Activated CD4-positive, alpha-beta T cell treated with anti-CD3 and anti-CD28 coated beads for 36 hours (primary cell): ENCODE measurements at regions not wholly inside any gene's neighbourhood (a gene's known extent, or its start where the extent isn't known, plus 50 kb on each side); places are given as distances from the start of the nearest gene placed in this dataset.

ENCODE experiments used
- ATAC-seq: fragments of 200-7000 bp; cut with Tn5 transposase; one replicate; pipeline ENCODE4 v1.10.0; 2021; ENCODE audit warnings: mild to moderate bottlenecking, moderate library complexity
- CTCF ChIA-PET: fragments of 350-600 bp; sonication (Branson Sonifier 250); formaldehyde crosslinking; loops from one replicate; lab custom pipeline; 2021; ENCODE audit warnings: antibody characterized with exemption; lab: Charles Lee
- POLR2A ChIA-PET: fragments of 350-600 bp; sonication (Branson Sonifier 250); formaldehyde crosslinking; loops from one replicate; lab custom pipeline; 2021; ENCODE audit warnings: antibody characterized with exemption, inconsistent platforms; lab: Charles Lee
- DNase-seq: peaks from one replicate; pipeline ENCODE4 v3.0.0-alpha.2; 2020
- H3K27ac Mint-ChIP-seq: one replicate; pipeline ENCODE4 v1.8.0; 2021; ENCODE audit warnings: mixed read lengths
- H3K27me3 Mint-ChIP-seq: one replicate; pipeline ENCODE4 v1.8.0; 2021; ENCODE audit warnings: mixed read lengths
- H3K36me3 Mint-ChIP-seq: one replicate; pipeline ENCODE4 v1.8.0; 2021; ENCODE audit warnings: low read depth, mixed read lengths
- H3K4me1 Mint-ChIP-seq: one replicate; pipeline ENCODE4 v1.8.0; 2021; ENCODE audit warnings: mixed read lengths
- H3K4me3 Mint-ChIP-seq: one replicate; pipeline ENCODE4 v1.8.0; 2021; ENCODE audit warnings: mild to moderate bottlenecking, moderate library complexity, mixed read lengths
- H3K9me3 Mint-ChIP-seq: one replicate; pipeline ENCODE4 v1.8.0; 2021; ENCODE audit warnings: low read depth, mixed read lengths
- intact Hi-C, 2 experiments: fragments of 100-400 bp; cut with DNase I in 1 of 2; cut with micrococcal nuclease in 1 of 2; formaldehyde crosslinking; loops; one replicate each; pipeline versions ENCODE4 v1.14.2 to v1.15.1; 2022 to 2024; cut with DNase I, micrococcal nuclease

DNA sequence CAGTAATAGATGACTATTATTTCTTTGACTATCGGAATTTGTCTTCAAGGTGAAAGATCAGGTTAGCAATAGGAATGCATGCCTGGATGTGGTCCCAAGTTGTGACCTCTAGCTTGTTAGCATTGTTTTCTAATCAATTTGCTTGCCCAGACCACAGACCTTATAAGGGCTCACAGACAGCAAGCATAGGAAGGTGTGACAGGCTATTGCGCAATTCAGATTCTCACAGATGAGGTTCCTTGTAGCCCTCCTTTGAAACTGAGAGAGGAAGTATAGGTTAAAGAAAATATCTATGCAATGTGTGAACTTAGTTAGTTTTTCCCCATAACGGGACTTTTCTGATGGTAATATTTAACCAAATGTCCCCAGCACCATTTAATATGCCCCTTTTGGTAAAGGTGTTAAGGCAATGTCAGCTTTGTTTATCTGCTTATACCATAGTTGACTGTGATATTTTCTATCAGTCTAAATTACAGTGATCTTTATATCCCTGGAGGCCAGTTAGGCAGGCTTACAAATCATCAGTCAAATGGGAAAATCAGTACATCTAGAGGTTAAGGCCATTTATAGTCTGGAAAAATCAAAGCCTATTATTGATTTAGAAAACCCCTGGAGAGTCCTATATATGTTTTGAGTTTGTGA, 168.1 kb upstream of the MBNL1 start:
- Mint-ChIP-seq H3K27ac (no peak overlapping the region), H3K36me3 (no peaks in the 10 kb centered on the region), H3K4me1 (peaks cover 3% of the 10 kb centered on the region), H3K4me3 (no peak overlapping the region), H3K9me3 (no peaks in the 10 kb centered on the region), H3K27me3 (no peaks in the 10 kb centered on the region)
- ATAC-seq: no peak
- intact Hi-C loops: no loop called here
- DNase-seq: no peak
- ChIA-PET CTCF (interaction anchor here (0.6 to 1.6 kb wide), 5 partner anchors 9 to 992 kb away, joined by 3 to 9 read pairs (median 3); no protein-coding TSS in a partner anchor), POLR2A (no interaction called here)

DNA sequence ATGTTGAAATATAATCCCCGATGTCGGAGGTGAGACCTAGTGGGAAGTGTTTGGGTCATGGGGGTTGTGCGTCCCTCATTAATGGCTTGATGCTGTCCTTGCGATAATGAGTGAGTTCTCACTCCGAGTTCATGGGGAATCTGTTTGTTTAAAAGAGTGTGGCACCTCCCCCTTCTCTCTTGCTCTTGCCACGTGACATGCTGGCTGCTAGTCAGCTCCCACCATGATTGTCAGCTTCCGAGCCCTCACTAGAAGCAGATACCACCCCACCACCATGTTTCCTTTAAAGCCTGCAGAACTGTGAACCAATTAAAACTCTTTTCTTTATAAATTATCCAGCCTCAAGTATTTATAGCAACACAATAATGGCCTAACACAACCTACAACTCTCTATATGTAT, 166.3 kb upstream of the MBNL1 start:
- DNase-seq: no peak
- Mint-ChIP-seq H3K4me1 (peaks cover 3% of the 10 kb centered on the region), H3K27me3 (no peaks in the 10 kb centered on the region), H3K27ac (no peak overlapping the region), H3K9me3 (no peaks in the 10 kb centered on the region), H3K4me3 (no peak overlapping the region), H3K36me3 (no peaks in the 10 kb centered on the region)
- POLR2A ChIA-PET: no interaction called here
- intact Hi-C loops: no loop called here
- no peak for ATAC-seq
- CTCF ChIA-PET: interaction anchor here (0.7 kb wide), 1 partner anchor 273 kb away, joined by 4 read pairs; no protein-coding TSS in a partner anchor

DNA sequence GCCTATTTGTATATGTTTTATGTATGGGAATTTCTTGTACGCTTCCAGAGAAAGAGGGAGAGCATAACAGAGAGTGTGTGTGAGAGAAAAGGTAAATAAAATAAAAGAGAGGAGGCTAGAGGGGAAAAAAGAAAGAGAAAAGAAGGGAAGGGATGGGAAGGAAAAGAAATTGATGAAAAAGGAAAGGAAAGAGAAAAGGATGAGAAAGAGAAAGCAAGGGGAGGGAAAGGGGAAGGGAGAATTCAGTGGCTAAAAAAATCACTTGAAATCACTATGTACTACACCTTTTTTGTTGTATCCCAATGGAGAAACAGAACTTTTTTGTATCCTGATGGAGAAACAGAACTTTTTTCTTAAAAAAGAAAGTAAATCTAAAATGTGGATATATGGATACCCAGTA, 165.5 kb upstream of the MBNL1 start:
- CTCF ChIA-PET: interaction anchor here (0.7 kb wide), 1 partner anchor 272 kb away, joined by 4 read pairs; no protein-coding TSS in a partner anchor
- Mint-ChIP-seq H3K9me3 (no peaks in the 10 kb centered on the region), H3K4me3 (no peak overlapping the region), H3K27ac (no peak overlapping the region), H3K4me1 (peaks cover 3% of the 10 kb centered on the region), H3K27me3 (no peaks in the 10 kb centered on the region), H3K36me3 (no peaks in the 10 kb centered on the region)
- ATAC-seq: no peak
- DNase-seq: no peak
- POLR2A ChIA-PET: no interaction called here
- intact Hi-C loops: no loop called here

- no peaks in the 10 kb centered on the region for H3K9me3 Mint-ChIP-seq
- CTCF ChIA-PET: interaction anchor here (1.2 kb wide), 1 partner anchor 233 kb away, joined by 3 read pairs; no protein-coding TSS in a partner anchor
Observed at GRCh38 chr3:152104847-152105415, 163.8 kb upstream of the MBNL1 start.

GRCh38 chr3:152105446-152105845, 163.3 kb upstream of the MBNL1 start:
- no peak overlapping the region for H3K4me3 Mint-ChIP-seq
- ChIA-PET CTCF (interaction anchor here (0.9 to 1.2 kb wide), 2 partner anchors 93 to 233 kb away, joined by 3 to 4 read pairs; no protein-coding TSS in a partner anchor), POLR2A (no interaction called here)
- intact Hi-C loops: no loop called here
- H3K36me3 Mint-ChIP-seq: no peaks in the 10 kb centered on the region
- H3K27me3 Mint-ChIP-seq: no peaks in the 10 kb centered on the region
- H3K4me1 Mint-ChIP-seq: peaks cover 3% of the 10 kb centered on the region
- H3K27ac Mint-ChIP-seq: no peak overlapping the region
- ATAC-seq (no peak), DNase-seq (no peak)
- no peaks in the 10 kb centered on the region for H3K9me3 Mint-ChIP-seq

More at GRCh38 chr3:152104847-152105415, 163.8 kb upstream of the MBNL1 start:
- POLR2A ChIA-PET: no interaction called here
- Mint-ChIP-seq H3K27me3 (no peaks in the 10 kb centered on the region), H3K4me3 (no peak overlapping the region), H3K27ac (no peak overlapping the region), H3K4me1 (peaks cover 3% of the 10 kb centered on the region), H3K36me3 (no peaks in the 10 kb centered on the region)
- DNase-seq: no peak
- no peak for ATAC-seq
- intact Hi-C loops: no loop called here

GRCh38 chr3:152109038-152109437, 159.7 kb upstream of the MBNL1 start:
- H3K4me3 Mint-ChIP-seq: no peak overlapping the region
- POLR2A ChIA-PET: no interaction called here
- intact Hi-C loops: no loop called here

DNA sequence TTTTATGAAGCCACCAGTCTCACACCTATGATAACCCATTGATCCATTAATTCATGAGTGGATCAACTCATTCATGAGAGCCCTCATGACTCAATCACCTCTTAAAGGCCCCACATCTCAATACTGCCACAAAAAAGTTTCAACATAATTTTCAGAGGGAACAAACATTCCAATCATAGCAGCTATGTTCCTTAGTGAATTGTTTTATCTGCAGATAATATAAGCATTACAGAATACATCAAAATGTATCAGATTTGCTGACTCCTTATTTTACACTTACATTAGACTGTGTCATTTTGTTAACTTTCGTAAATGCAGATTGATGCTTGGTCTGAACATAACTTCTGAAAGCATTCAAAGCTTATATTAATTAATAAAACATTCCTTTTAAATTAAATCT, 155.3 kb upstream of the MBNL1 start:
- Mint-ChIP-seq H3K27ac (no peak overlapping the region), H3K27me3 (no peaks in the 10 kb centered on the region), H3K4me1 (no peaks in the 10 kb centered on the region), H3K4me3 (no peak overlapping the region), H3K9me3 (peaks cover 4% of the 10 kb centered on the region), H3K36me3 (peaks cover 5% of the 10 kb centered on the region)
- ATAC-seq: no peak
- DNase-seq: no peak
- CTCF ChIA-PET: interaction anchor here (0.6 kb wide), 1 partner anchor 86 kb away, joined by 3 read pairs; no protein-coding TSS in a partner anchor
- intact Hi-C loops: no loop called here
- POLR2A ChIA-PET: no interaction called here

More at GRCh38 chr3:152109038-152109437, 159.7 kb upstream of the MBNL1 start:
- H3K36me3 Mint-ChIP-seq: no peaks in the 10 kb centered on the region
- no peak for DNase-seq
- CTCF ChIA-PET: interaction anchor here (0.7 to 3.2 kb wide), 3 partner anchors 9 to 50 kb away, joined by 3 to 9 read pairs (median 3); no protein-coding TSS in a partner anchor
- no peaks in the 10 kb centered on the region for H3K9me3 Mint-ChIP-seq
- no peak overlapping the region for H3K27ac Mint-ChIP-seq
- no peaks in the 10 kb centered on the region for H3K27me3 Mint-ChIP-seq
- H3K4me1 Mint-ChIP-seq: no peaks in the 10 kb centered on the region
- no peak for ATAC-seq

GRCh38 chr3:152113992-152114651, 154.6 kb upstream of the MBNL1 start:
- POLR2A ChIA-PET: no interaction called here
- H3K9me3 Mint-ChIP-seq: peaks cover 4% of the 10 kb centered on the region
- intact Hi-C loops: no loop called here

DNA sequence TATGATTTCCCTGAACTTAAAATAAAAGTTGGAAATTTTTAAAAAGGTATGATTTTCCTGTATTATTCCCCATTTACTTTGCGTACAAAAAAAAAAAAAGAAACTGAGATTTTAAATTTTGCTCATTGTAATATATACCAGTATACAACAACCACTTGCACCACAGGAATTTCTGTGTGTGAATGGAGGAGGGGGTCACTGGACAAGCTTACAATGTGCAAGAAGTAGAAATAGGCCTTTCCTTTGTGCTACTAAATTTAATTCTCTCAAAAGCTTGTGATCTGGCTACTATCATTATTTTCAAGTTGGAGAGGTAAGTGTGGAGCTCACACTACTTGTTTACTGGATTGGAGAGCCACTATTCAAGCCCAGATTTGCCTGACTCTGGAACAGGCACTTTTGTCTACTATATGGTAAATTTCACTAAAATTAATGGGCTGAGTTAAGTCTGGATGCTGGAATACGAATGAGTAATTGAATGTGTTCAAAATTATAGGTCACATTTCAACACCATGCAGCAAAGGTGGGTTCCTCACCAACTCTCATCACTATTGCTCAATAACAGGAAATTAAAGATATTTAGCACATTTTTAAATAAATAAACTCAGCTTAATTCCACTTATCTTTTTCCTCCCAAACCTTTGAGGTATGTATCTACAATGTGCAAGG, 148.0 kb upstream of the MBNL1 start:
- intact Hi-C loops: loop anchor here in 1 of 2 experiments (10.0 kb wide), 1 partner anchor 154 kb away; no protein-coding TSS in a partner anchor
- Mint-ChIP-seq H3K27me3 (no peaks in the 10 kb centered on the region), H3K9me3 (peaks cover 2% of the 10 kb centered on the region), H3K27ac (no peak overlapping the region), H3K4me1 (peaks cover 22% of the 10 kb centered on the region), H3K36me3 (peaks cover 5% of the 10 kb centered on the region), H3K4me3 (no peak overlapping the region)
- no peak for DNase-seq
- CTCF ChIA-PET: interaction anchor here (0.6 kb wide), 1 partner anchor 280 kb away, joined by 3 read pairs; no protein-coding TSS in a partner anchor
- POLR2A ChIA-PET: no interaction called here
- no peak for ATAC-seq

More at GRCh38 chr3:152113992-152114651, 154.6 kb upstream of the MBNL1 start:
- no peaks in the 10 kb centered on the region for H3K27me3 Mint-ChIP-seq
- CTCF ChIA-PET: interaction anchor here (0.6 kb wide), 1 partner anchor 86 kb away, joined by 3 read pairs; no protein-coding TSS in a partner anchor
- no peak for DNase-seq
- H3K4me3 Mint-ChIP-seq: no peak overlapping the region
- H3K4me1 Mint-ChIP-seq: no peaks in the 10 kb centered on the region
- H3K27ac Mint-ChIP-seq: no peak overlapping the region
- no peak for ATAC-seq
- H3K36me3 Mint-ChIP-seq: peaks cover 5% of the 10 kb centered on the region

- H3K27me3 Mint-ChIP-seq: no peaks in the 10 kb centered on the region
- intact Hi-C loops: loop anchor here in 1 of 2 experiments (10.0 kb wide), 1 partner anchor 154 kb away; no protein-coding TSS in a partner anchor
- peaks cover 27% of the 10 kb centered on the region for H3K4me1 Mint-ChIP-seq
- ATAC-seq (no peak), DNase-seq (no peak)
- H3K27ac Mint-ChIP-seq: no peak overlapping the region
- H3K36me3 Mint-ChIP-seq: peaks cover 5% of the 10 kb centered on the region
- POLR2A ChIA-PET: no interaction called here
- CTCF ChIA-PET: no interaction called here
- peaks cover under 1% of the 10 kb centered on the region for H3K9me3 Mint-ChIP-seq
- H3K4me3 Mint-ChIP-seq: no peak overlapping the region
Observed at GRCh38 chr3:152121270-152121636, 147.5 kb upstream of the MBNL1 start.

GRCh38 chr3:152122851-152123250, 145.9 kb upstream of the MBNL1 start:
- no peak for ATAC-seq
- H3K4me3 Mint-ChIP-seq: no peak overlapping the region

More at GRCh38 chr3:152122851-152123250, 145.9 kb upstream of the MBNL1 start:
- no peak for DNase-seq
- H3K9me3 Mint-ChIP-seq: no peaks in the 10 kb centered on the region
- no peaks in the 10 kb centered on the region for H3K27me3 Mint-ChIP-seq
- intact Hi-C loops: loop anchor here in 1 of 2 experiments (10.0 kb wide), 1 partner anchor 152 kb away; no protein-coding TSS in a partner anchor
- H3K4me1 Mint-ChIP-seq: peaks cover 38% of the 10 kb centered on the region
- no peaks in the 10 kb centered on the region for H3K36me3 Mint-ChIP-seq
- H3K27ac Mint-ChIP-seq: no peak overlapping the region
- ChIA-PET CTCF (interaction anchor here (0.6 kb wide), 1 partner anchor 344 kb away, joined by 4 read pairs; no protein-coding TSS in a partner anchor), POLR2A (no interaction called here)
